SU-DHL-6 (cell line): ENCODE measurements at regions not wholly inside any gene's neighbourhood (a gene's known extent, or its start where the extent isn't known, plus 50 kb on each side); places are given as distances from the start of the nearest gene placed in this dataset.
"Not testable (repeated sequence)": the region's sequence is repeated elsewhere in the genome, so short reads cannot be mapped to it uniquely, and the experiment has no call there.

Source experiments
- H2AFZ ChIP-seq: fragments of 200-600 bp; sonication (generic); 2 replicates; pipeline ENCODE4 v1.6.1; 2014; ENCODE audit warnings: low read depth, mild to moderate bottlenecking, moderate library complexity, mixed read lengths, antibody characterized with exemption, low read length; ENCODE audit not compliant: severe bottlenecking
- H3F3A ChIP-seq: fragments of 200-600 bp; shearing (Covaris generic); 2 replicates; pipeline ENCODE4 v1.6.0; 2016; ENCODE audit warnings: antibody characterized with exemption, mild to moderate bottlenecking; ENCODE audit not compliant: insufficient read depth
- H3K27ac ChIP-seq: fragments of 200-600 bp; sonication (generic); 2 replicates; pipeline ENCODE4 v1.5.1; 2016; ENCODE audit warnings: low read depth, mild to moderate bottlenecking, low read length, moderate library complexity, mixed read lengths
- H3K27me3 ChIP-seq: fragments of 200-600 bp; sonication (generic), shearing (Covaris generic); 2 replicates; pipeline ENCODE4 v1.6.0; 2014; ENCODE audit warnings: mild to moderate bottlenecking, low read length
- H3K36me3 ChIP-seq: fragments of 200-600 bp; sonication (generic); 2 replicates; pipeline ENCODE4 v1.6.1; 2014; ENCODE audit warnings: mild to moderate bottlenecking, low read length, mixed read lengths
- H3K4me2 ChIP-seq: fragments of 300-600, 200-600 bp; shearing (Covaris generic), sonication (generic); 2 replicates; pipeline ENCODE4 v1.6.0; 2014; ENCODE audit warnings: low read length, low read depth, mild to moderate bottlenecking; ENCODE audit not compliant: poor library complexity, severe bottlenecking
- H3K4me3 ChIP-seq: fragments of 200-600 bp; sonication (generic); 2 replicates; pipeline ENCODE4 v1.5.1; 2014; ENCODE audit warnings: antibody characterized with exemption, low read length, mild to moderate bottlenecking, mixed read lengths; ENCODE audit not compliant: insufficient read depth, poor library complexity, severe bottlenecking
- H3K79me2 ChIP-seq: fragments of 200-600 bp; sonication (generic); 2 replicates; pipeline ENCODE4 v1.6.1; 2014; ENCODE audit warnings: mild to moderate bottlenecking, low read length, moderate library complexity; ENCODE audit not compliant: insufficient read depth
- H3K9ac ChIP-seq: fragments of 200-600 bp; sonication (generic); 2 replicates; pipeline ENCODE4 v1.7.0; 2014; ENCODE audit warnings: mild to moderate bottlenecking, low read length
- H3K9me2 ChIP-seq: fragments of 200-600 bp; sonication (generic); replicated peaks from 2 replicates; pipeline ENCODE4 v1.6.1; 2014; ENCODE audit warnings: low read length; ENCODE audit not compliant: insufficient read depth
- H3K9me3 ChIP-seq: fragments of 200-600 bp; sonication (generic); 2 replicates; pipeline ENCODE4 v1.6.1; 2014; ENCODE audit warnings: low read length, mixed read lengths; ENCODE audit not compliant: insufficient read depth
- H4K20me1 ChIP-seq: fragments of 200-600 bp; sonication (generic); 2 replicates; pipeline ENCODE4 v1.6.1; 2014; ENCODE audit warnings: low read depth, mild to moderate bottlenecking, antibody characterized with exemption, low read length, moderate library complexity, mixed read lengths
- CTCF ChIP-seq: fragments of 200-600 bp; sonication (generic); IDR thresholded peaks from one replicate; pipeline ENCODE4 v1.5.1; 2017; ENCODE audit warnings: antibody characterized with exemption, mild to moderate bottlenecking, low read length, moderate library complexity; ENCODE audit not compliant: insufficient read depth, poor library complexity, severe bottlenecking
- EZH2phosphoT487 ChIP-seq: fragments of 200-600 bp; sonication (generic), shearing (Covaris generic); conservative IDR thresholded peaks from 2 replicates; pipeline ENCODE4 v1.6.1; 2018; ENCODE audit warnings: mild to moderate bottlenecking, antibody characterized with exemption, low read length, moderate library complexity, mixed read lengths

- no peak overlapping the region for H3K4me2 ChIP-seq
- H2AFZ ChIP-seq: no peak overlapping the region
- TF ChIP-seq CTCF: no peak
- no peak for TF ChIP-seq EZH2phosphoT487
Measured at GRCh38 chr16:17743158-17743557, 272.4 kb upstream of the XYLT1 start.

GRCh38 chr16:17735099-17735498 lies 264.3 kb upstream of the XYLT1 start:
- H3K4me3 ChIP-seq, H3K79me2 ChIP-seq, H3K27me3 ChIP-seq, H3K9me2 ChIP-seq, H3K4me2 ChIP-seq, H2AFZ ChIP-seq, H3K9me3 ChIP-seq, H3K9ac ChIP-seq, H3K27ac ChIP-seq, H4K20me1 ChIP-seq, H3K36me3 ChIP-seq, H3F3A ChIP-seq: not testable (repeated sequence)

More at GRCh38 chr16:17743158-17743557, 272.4 kb upstream of the XYLT1 start:
- Histone ChIP-seq H3K9me2 (no peaks in the 10 kb centered on the region), H3K79me2 (no peaks in the 10 kb centered on the region), H3K9me3 (no peaks in the 10 kb centered on the region), H3K27me3 (no peaks in the 10 kb centered on the region), H3K9ac (no peak overlapping the region), H3K27ac (no peak overlapping the region), H4K20me1 (no peaks in the 10 kb centered on the region), H3F3A (no peaks in the 10 kb centered on the region), H3K4me3 (no peak overlapping the region), H3K36me3 (no peaks in the 10 kb centered on the region)

GRCh38 chr16:17729820-17730219 lies 259.1 kb upstream of the XYLT1 start:
- no peaks in the 10 kb centered on the region for H3K36me3 ChIP-seq
- H3K4me2 ChIP-seq: no peak overlapping the region
- H2AFZ ChIP-seq: no peak overlapping the region
- no peaks in the 10 kb centered on the region for H3K9me2 ChIP-seq
- no peaks in the 10 kb centered on the region for H4K20me1 ChIP-seq
- TF ChIP-seq EZH2phosphoT487 (no peak), CTCF (no peak)
- no peaks in the 10 kb centered on the region for H3F3A ChIP-seq
- H3K79me2 ChIP-seq: no peaks in the 10 kb centered on the region
- no peak overlapping the region for H3K4me3 ChIP-seq
- H3K27ac ChIP-seq: no peak overlapping the region
- no peak overlapping the region for H3K9ac ChIP-seq
- no peaks in the 10 kb centered on the region for H3K9me3 ChIP-seq
- no peaks in the 10 kb centered on the region for H3K27me3 ChIP-seq

GRCh38 chr16:17728196-17728595 lies 257.4 kb upstream of the XYLT1 start:
- H2AFZ ChIP-seq: no peak overlapping the region

More at GRCh38 chr16:17728196-17728595, 257.4 kb upstream of the XYLT1 start:
- Histone ChIP-seq H3K27ac (no peak overlapping the region), H3K4me3 (no peak overlapping the region), H3K36me3 (no peaks in the 10 kb centered on the region), H3K27me3 (no peaks in the 10 kb centered on the region), H3K9me3 (no peaks in the 10 kb centered on the region), H3K4me2 (no peak overlapping the region), H3K79me2 (no peaks in the 10 kb centered on the region), H3F3A (no peaks in the 10 kb centered on the region), H4K20me1 (no peaks in the 10 kb centered on the region), H3K9me2 (no peaks in the 10 kb centered on the region), H3K9ac (no peak overlapping the region)
- TF ChIP-seq CTCF (no peak), EZH2phosphoT487 (no peak)
